RWPE2 (cell line): ENCODE measurements at regions not wholly inside any gene's neighbourhood (a gene's known extent, or its start where the extent isn't known, plus 50 kb on each side); places are given as distances from the start of the nearest gene placed in this dataset.

ENCODE experiments used
- ATAC-seq: fragments of 200-7000 bp; cut with Tn5 transposase; 3 replicates; pipeline ENCODE4 v1.9.1; 2021; ENCODE audit warnings: low read depth
- DNase-seq: peaks from one replicate; pipeline ENCODE4 v3.0.0-alpha.2; 2020; ENCODE audit warnings: low spot score
- H3K27ac ChIP-seq: fragments of 450-650 bp; 2 replicates; pipeline ENCODE4 v1.5.1; 2017; ENCODE audit warnings: mild to moderate bottlenecking; ENCODE audit not compliant: poor library complexity, severe bottlenecking
- H3K27me3 ChIP-seq: fragments of 250-450 bp; sonication (Bioruptor Pico); 2 replicates; pipeline ENCODE4 v1.5.1; 2021; ENCODE audit warnings: mild to moderate bottlenecking, moderate library complexity; ENCODE audit not compliant: insufficient read depth, poor library complexity, severe bottlenecking
- H3K36me3 ChIP-seq: fragments of 250-450 bp; sonication (Bioruptor Pico); 2 replicates; pipeline ENCODE4 v1.5.1; 2020; ENCODE audit warnings: low read depth, mild to moderate bottlenecking, moderate library complexity
- H3K4me1 ChIP-seq: fragments of 250-450 bp; sonication (Bioruptor Pico); 2 replicates; pipeline ENCODE4 v1.5.1; 2021; ENCODE audit warnings: mild to moderate bottlenecking, moderate library complexity; ENCODE audit not compliant: insufficient read depth, poor library complexity, severe bottlenecking
- H3K4me3 ChIP-seq: fragments of 250-450 bp; sonication (Bioruptor Pico); 2 replicates; pipeline ENCODE4 v1.5.1; 2021; ENCODE audit warnings: mild to moderate bottlenecking, moderate library complexity; ENCODE audit not compliant: severe bottlenecking
- H3K9me3 ChIP-seq: fragments of 250-450 bp; sonication (Bioruptor Pico); 2 replicates; pipeline ENCODE4 v1.5.1; 2021; ENCODE audit warnings: mild to moderate bottlenecking, moderate library complexity; ENCODE audit not compliant: severe bottlenecking
- CTCF ChIP-seq: fragments of 450-650 bp; IDR thresholded peaks from one replicate; pipeline ENCODE4 v1.5.1; 2017; ENCODE audit warnings: mild to moderate bottlenecking, moderate library complexity; ENCODE audit not compliant: poor library complexity, severe bottlenecking

GRCh38 chr5:71782771-71783770 is 64.0 kb downstream of the CARTPT start:
- H3K4me3 ChIP-seq = peak overlapping the region; percentile 3
- ATAC-seq = peak; percentile 77

GRCh38 chr5:71783891-71784290 is 64.8 kb downstream of the CARTPT start:
- H3K4me3 ChIP-seq = no peak overlapping the region
- H3K36me3 ChIP-seq = no peaks in the 10 kb centered on the region
- no peaks in the 10 kb centered on the region for H3K4me1 ChIP-seq
- no peak for DNase-seq
- peak; percentile 24; the same call in 1 of the 3 replicates for ATAC-seq
- no peak overlapping the region for H3K27ac ChIP-seq
- no peaks in the 10 kb centered on the region for H3K9me3 ChIP-seq
- no peak for TF ChIP-seq CTCF
- H3K27me3 ChIP-seq = no peaks in the 10 kb centered on the region

More at GRCh38 chr5:71782771-71783770, 64.0 kb downstream of the CARTPT start:
- Histone ChIP-seq H3K9me3 (no peaks in the 10 kb centered on the region), H3K4me1 (no peaks in the 10 kb centered on the region), H3K36me3 (no peaks in the 10 kb centered on the region), H3K27me3 (no peaks in the 10 kb centered on the region), H3K27ac (no peak overlapping the region)
- DNase-seq = no peak
- peak; percentile 97 for TF ChIP-seq CTCF

- Histone ChIP-seq H3K27ac (no peak overlapping the region), H3K9me3 (no peaks in the 10 kb centered on the region), H3K27me3 (no peaks in the 10 kb centered on the region), H3K36me3 (no peaks in the 10 kb centered on the region), H3K4me3 (no peak overlapping the region), H3K4me1 (no peaks in the 10 kb centered on the region)
- DNase-seq = no peak
- TF ChIP-seq CTCF = no peak
- ATAC-seq = no peak
Measured at GRCh38 chr5:71786337-71787055, 67.4 kb downstream of the CARTPT start.

GRCh38 chr5:71788794-71789193 is 69.7 kb downstream of the CARTPT start:
- H3K9me3 ChIP-seq = peaks cover 2% of the 10 kb centered on the region
- H3K4me1 ChIP-seq = no peaks in the 10 kb centered on the region
- no peaks in the 10 kb centered on the region for H3K27me3 ChIP-seq
- TF ChIP-seq CTCF = no peak
- DNase-seq (no peak), ATAC-seq (no peak)
- H3K4me3 ChIP-seq = no peak overlapping the region
- H3K36me3 ChIP-seq = no peaks in the 10 kb centered on the region
- H3K27ac ChIP-seq = no peak overlapping the region
